Liver (tissue), 8 donors: ENCODE measurements at regions not wholly inside any gene's neighbourhood (a gene's known extent, or its start where the extent isn't known, plus 50 kb on each side); places are given as distances from the start of the nearest gene placed in this dataset.

Experiments
- DNase-seq: peaks from one replicate; pipeline ENCODE4 v3.0.0-alpha.2; 2017; ENCODE audit warnings: low spot score
- H3K27ac ChIP-seq, 2 donors: one replicate each; pipeline ENCODE4 v1.7.0; 2013; ENCODE audit warnings: inconsistent platforms in 2 of 2, low read length in 2 of 2, control low read depth in 1 of 2, low read depth in 1 of 2, mild to moderate bottlenecking in 1 of 2
- H3K27me3 ChIP-seq, 4 donors: one replicate each; pipeline versions ENCODE4 v1.6.1 to v1.7.0; 2013; ENCODE audit warnings: low read length in 3 of 4, inconsistent platforms in 1 of 4, mild to moderate bottlenecking in 1 of 4, moderate library complexity in 1 of 4; ENCODE audit not compliant: control insufficient read depth in 4 of 4, insufficient read depth in 4 of 4
- H3K36me3 ChIP-seq, 4 donors: one replicate each; pipeline versions ENCODE4 v1.6.1 to v1.7.0; 2013; ENCODE audit warnings: low read length in 3 of 4, mild to moderate bottlenecking in 3 of 4, low read depth in 1 of 4, moderate library complexity in 1 of 4; ENCODE audit not compliant: control insufficient read depth in 4 of 4, insufficient read depth in 3 of 4
- H3K4me1 ChIP-seq, 4 donors: one replicate each; pipeline versions ENCODE4 v1.6.1 to v1.7.0; 2013; ENCODE audit warnings: low read length in 3 of 4, mild to moderate bottlenecking in 3 of 4, moderate library complexity in 1 of 4; ENCODE audit not compliant: control insufficient read depth in 4 of 4, insufficient read depth in 4 of 4
- H3K4me3 ChIP-seq, 3 donors: one replicate each; pipeline versions ENCODE4 v1.6.1 to v1.7.0; 2013; ENCODE audit warnings: low read length in 3 of 3, control low read depth in 1 of 3, low read depth in 1 of 3, mild to moderate bottlenecking in 1 of 3
- H3K9ac ChIP-seq, 2 donors: one replicate each; pipeline ENCODE4 v1.7.0; 2013; ENCODE audit warnings: low read length in 2 of 2, mild to moderate bottlenecking in 2 of 2, moderate library complexity in 2 of 2, control low read depth in 1 of 2, low read depth in 1 of 2
- H3K9me3 ChIP-seq, 4 donors: one replicate each; pipeline versions ENCODE4 v1.6.1 to v1.7.0; 2013; ENCODE audit warnings: low read length in 3 of 4; ENCODE audit not compliant: control insufficient read depth in 4 of 4
- CTCF ChIP-seq: fragments of 150-350 bp; IDR thresholded peaks from 2 replicates; pipeline ENCODE4 v1.5.1; 2017; ENCODE audit warnings: improper control_type of control experiment, low read depth, low read length; ENCODE audit not compliant: missing input control
- EGR1 ChIP-seq, 2 donors: IDR thresholded peaks; 2 replicates each; pipeline ENCODE4 v1.6.1; 2016 to 2018; ENCODE audit warnings: antibody characterized with exemption in 2 of 2, low read depth in 2 of 2
- FOXA1 ChIP-seq: IDR thresholded peaks from 2 replicates; pipeline ENCODE4 v1.6.1; 2016; ENCODE audit warnings: antibody characterized with exemption
- FOXA2 ChIP-seq: IDR thresholded peaks from 2 replicates; pipeline ENCODE4 v1.6.1; 2016; ENCODE audit warnings: antibody characterized with exemption
- GABPA ChIP-seq, 2 donors: IDR thresholded peaks in 1 of 2; conservative IDR thresholded peaks in 1 of 2; 2 replicates each; pipeline ENCODE4 v1.6.1; 2016; ENCODE audit warnings: antibody characterized with exemption in 2 of 2, mild to moderate bottlenecking in 1 of 2, moderate library complexity in 1 of 2
- HNF4A ChIP-seq, 2 donors: conservative IDR thresholded peaks; 2 replicates each; pipeline ENCODE4 v1.6.1; 2016; ENCODE audit warnings: antibody characterized with exemption in 2 of 2, mild to moderate bottlenecking in 2 of 2
- HNF4G ChIP-seq: IDR thresholded peaks from 2 replicates; pipeline ENCODE4 v1.6.1; 2016; ENCODE audit warnings: antibody characterized with exemption
- JUND ChIP-seq, 2 donors: IDR thresholded peaks; 2 replicates each; pipeline ENCODE4 v1.6.1; 2016; ENCODE audit warnings: antibody characterized with exemption in 2 of 2
- MAX ChIP-seq: IDR thresholded peaks from 2 replicates; pipeline ENCODE4 v1.6.1; 2016; ENCODE audit warnings: antibody characterized with exemption
- NR2F2 ChIP-seq: IDR thresholded peaks from 2 replicates; pipeline ENCODE4 v1.6.1; 2016; ENCODE audit warnings: antibody characterized with exemption
- RAD21 ChIP-seq, 2 donors: IDR thresholded peaks; 2 replicates each; pipeline ENCODE4 v1.6.1; 2016; ENCODE audit warnings: antibody characterized with exemption in 2 of 2, mild to moderate bottlenecking in 2 of 2
- REST ChIP-seq: IDR thresholded peaks from 2 replicates; pipeline ENCODE4 v1.6.1; 2016; ENCODE audit warnings: antibody characterized with exemption, mild to moderate bottlenecking
- RXRA ChIP-seq, 2 donors: IDR thresholded peaks; 2 replicates each; pipeline ENCODE4 v1.6.1; 2017 to 2018; ENCODE audit warnings: antibody characterized with exemption in 2 of 2, mild to moderate bottlenecking in 1 of 2
- SP1 ChIP-seq: IDR thresholded peaks from 2 replicates; pipeline ENCODE4 v1.6.1; 2018; ENCODE audit warnings: antibody characterized with exemption, mild to moderate bottlenecking
- TAF1 ChIP-seq: conservative IDR thresholded peaks from 2 replicates; pipeline ENCODE4 v1.6.1; 2016; ENCODE audit warnings: antibody characterized with exemption, mild to moderate bottlenecking
- YY1 ChIP-seq: IDR thresholded peaks from 2 replicates; pipeline ENCODE4 v1.6.1; 2016; ENCODE audit warnings: antibody characterized with exemption, mild to moderate bottlenecking
- ZBTB33 ChIP-seq: IDR thresholded peaks from 2 replicates; pipeline ENCODE4 v1.6.1; 2016; ENCODE audit warnings: antibody characterized with exemption
- WGBS: extraction: QIAGEN DNeasy Blood & Tissue Kit; methylation state at CpG from one replicate; pipeline ENCODE4 v1.1.7; 2013; 5-methylcytosine and 5-hydroxymethylcytosine counted together
- TF ChIP-seq, protein P1 (sequence below): IDR thresholded peaks from 2 replicates; pipeline ENCODE4 v1.6.1; 2016; ENCODE audit warnings: antibody characterized with exemption
- donor health status: healthy.
- donor health status: healthy.
- donor health status: healthy.
- donor health status: healthy.
- donor health status: healthy.

DNA sequence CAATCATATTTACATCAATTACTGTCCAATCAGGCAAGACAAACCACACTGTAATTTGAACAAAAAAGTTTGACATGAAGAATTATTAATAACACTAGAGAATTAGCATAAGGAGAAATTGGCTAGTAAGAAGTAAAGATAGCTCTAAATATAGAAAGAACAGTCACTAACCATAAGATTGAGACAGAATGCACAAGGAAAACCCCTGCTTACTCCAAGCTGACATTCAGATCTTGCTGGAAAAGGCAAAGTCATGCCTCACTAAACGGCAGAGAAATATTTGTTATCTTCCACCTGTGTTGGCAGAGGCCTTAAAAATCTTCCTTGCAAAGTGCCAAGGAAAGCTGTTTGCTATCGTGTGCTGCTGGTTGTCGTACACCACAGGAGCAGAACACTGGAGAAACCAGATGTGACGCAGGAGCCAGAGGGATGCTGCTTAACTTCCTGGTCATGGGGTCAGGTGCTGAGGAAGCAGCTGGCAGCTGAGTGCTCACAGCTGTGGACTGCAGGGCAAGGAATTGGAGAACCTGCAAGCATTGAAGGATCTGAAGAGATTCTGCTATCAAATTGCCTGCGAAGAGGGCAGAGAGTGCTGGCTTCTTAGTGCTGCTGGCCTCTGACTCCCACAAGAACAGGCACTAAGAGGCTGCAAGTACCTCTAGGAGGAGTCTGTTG, 1323.3 kb downstream of the LRFN5 start:
- H3K4me3 ChIP-seq: no peak overlapping the region
- no peak overlapping the region for H3K9ac ChIP-seq
- 41% methylated on average over 5 of the region's 5 CpGs for whole genome bisulfite sequencing
- H3K27me3 ChIP-seq: no peaks in the 10 kb centered on the region
- no peak for DNase-seq
- no peaks in the 10 kb centered on the region for H3K36me3 ChIP-seq
- H3K27ac ChIP-seq: no peak overlapping the region
- no peaks in the 10 kb centered on the region for H3K9me3 ChIP-seq
- no peak for TF ChIP-seq FOXA2
- TF ChIP-seq NR2F2: no peak
- no peak for TF ChIP-seq EGR1 (IDR thresholded peaks at IDR 0.05; ENCODE audit: low read depth in 2 of 2)
- TF ChIP-seq CTCF: no peak
- TF ChIP-seq HNF4A (conservative IDR thresholded peaks at IDR 0.05): no peak
- TF ChIP-seq RXRA (IDR thresholded peaks at IDR 0.05): no peak
- TF ChIP-seq REST: no peak
- TF ChIP-seq ZBTB33: no peak
- TF ChIP-seq, protein P1, sequence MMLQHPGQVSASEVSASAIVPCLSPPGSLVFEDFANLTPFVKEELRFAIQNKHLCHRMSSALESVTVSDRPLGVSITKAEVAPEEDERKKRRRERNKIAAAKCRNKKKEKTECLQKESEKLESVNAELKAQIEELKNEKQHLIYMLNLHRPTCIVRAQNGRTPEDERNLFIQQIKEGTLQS: no peak
- no peak for TF ChIP-seq YY1
- TF ChIP-seq FOXA1: no peak
- no peak for TF ChIP-seq GABPA (IDR thresholded peaks at IDR 0.05 in 1 of 2, conservative IDR thresholded peaks at IDR 0.05 in 1 of 2)
- no peak for TF ChIP-seq MAX
- no peak for TF ChIP-seq HNF4G
- TF ChIP-seq SP1: no peak
- TF ChIP-seq RAD21 (IDR thresholded peaks at IDR 0.05): no peak
- no peak for TF ChIP-seq JUND (IDR thresholded peaks at IDR 0.05)
- no peak for TF ChIP-seq TAF1
- H3K4me1 ChIP-seq: no peaks in the 10 kb centered on the region
